ENCODE measurements at regions not wholly inside any gene's neighbourhood (a gene's known extent, or its start where the extent isn't known, plus 50 kb on each side); places are given as distances from the start of the nearest gene placed in this dataset.

- no peak for TF ChIP-seq CTCF (conservative IDR thresholded peaks at IDR 0.05)
- no peak for TF ChIP-seq ZFX (IDR thresholded peaks at IDR 0.05)
Observed at GRCh38 chr4:179539641-179540040, 2097.4 kb upstream of the AGA start.

Measured in C4-2B (cell line).